ENCODE measurements at regions not wholly inside any gene's neighbourhood (a gene's known extent, or its start where the extent isn't known, plus 50 kb on each side); places are given as distances from the start of the nearest gene placed in this dataset.

GRCh38 chr6:22349051-22349450 is 52.2 kb upstream of the PRL start:
- H3K9me3 Mint-ChIP-seq (ENCODE audit: unreplicated experiment): no peaks in the 10 kb centered on the region
- DNase-seq (ENCODE audit: low spot score): no peak
- no peak for TF ChIP-seq CTCF (IDR thresholded peaks at IDR 0.05; ENCODE audit: unreplicated experiment)
- H3K27ac Mint-ChIP-seq (ENCODE audit: unreplicated experiment): no peak overlapping the region
- no peaks in the 10 kb centered on the region for H3K36me3 Mint-ChIP-seq (ENCODE audit: low read depth, unreplicated experiment)
- H3K27me3 Mint-ChIP-seq (ENCODE audit: unreplicated experiment): no peaks in the 10 kb centered on the region
- H3K4me3 Mint-ChIP-seq (ENCODE audit: unreplicated experiment): no peak overlapping the region
- H3K4me1 Mint-ChIP-seq (ENCODE audit: unreplicated experiment): peaks cover 2% of the 10 kb centered on the region

- DNase-seq (ENCODE audit: low spot score): no peak
- no peak for TF ChIP-seq CTCF (IDR thresholded peaks at IDR 0.05; ENCODE audit: unreplicated experiment)
- Mint-ChIP-seq H3K4me3 (ENCODE audit: unreplicated experiment) (no peak overlapping the region), H3K9me3 (ENCODE audit: unreplicated experiment) (no peaks in the 10 kb centered on the region), H3K27me3 (ENCODE audit: unreplicated experiment) (no peaks in the 10 kb centered on the region), H3K36me3 (ENCODE audit: low read depth, unreplicated experiment) (no peaks in the 10 kb centered on the region), H3K4me1 (ENCODE audit: unreplicated experiment) (peaks cover 2% of the 10 kb centered on the region), H3K27ac (ENCODE audit: unreplicated experiment) (no peak overlapping the region)
These were observed 52.7 kb upstream of the PRL start for GRCh38 chr6:22349528-22349927.

DNA sequence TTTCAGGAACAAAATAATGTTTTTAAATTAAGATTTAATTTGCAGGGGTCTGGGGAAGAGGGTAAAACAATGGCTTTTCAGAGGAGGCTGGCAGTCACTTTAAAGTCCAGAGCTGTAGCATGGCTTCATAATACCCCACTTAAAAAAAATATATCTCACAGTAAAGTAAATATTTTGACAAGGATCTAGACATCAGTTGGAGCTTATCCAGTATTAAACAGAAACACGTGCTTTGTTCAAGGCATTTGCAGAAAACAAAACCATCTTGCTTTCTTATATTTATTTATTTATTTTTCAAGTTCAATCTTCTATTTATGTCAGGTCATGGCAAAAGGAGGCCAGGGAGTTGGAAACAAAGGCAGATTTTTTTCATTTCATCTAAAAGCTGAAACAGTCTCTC is 53.3 kb upstream of the PRL start:
- peaks cover 2% of the 10 kb centered on the region for H3K27me3 Mint-ChIP-seq (ENCODE audit: unreplicated experiment)
- no peaks in the 10 kb centered on the region for H3K36me3 Mint-ChIP-seq (ENCODE audit: low read depth, unreplicated experiment)
- H3K4me3 Mint-ChIP-seq (ENCODE audit: unreplicated experiment): no peak overlapping the region
- peaks cover 2% of the 10 kb centered on the region for H3K4me1 Mint-ChIP-seq (ENCODE audit: unreplicated experiment)
- no peaks in the 10 kb centered on the region for H3K9me3 Mint-ChIP-seq (ENCODE audit: unreplicated experiment)
- no peak for TF ChIP-seq CTCF (IDR thresholded peaks at IDR 0.05; ENCODE audit: unreplicated experiment)
- no peak overlapping the region for H3K27ac Mint-ChIP-seq (ENCODE audit: unreplicated experiment)
- DNase-seq (ENCODE audit: low spot score): no peak

DNA sequence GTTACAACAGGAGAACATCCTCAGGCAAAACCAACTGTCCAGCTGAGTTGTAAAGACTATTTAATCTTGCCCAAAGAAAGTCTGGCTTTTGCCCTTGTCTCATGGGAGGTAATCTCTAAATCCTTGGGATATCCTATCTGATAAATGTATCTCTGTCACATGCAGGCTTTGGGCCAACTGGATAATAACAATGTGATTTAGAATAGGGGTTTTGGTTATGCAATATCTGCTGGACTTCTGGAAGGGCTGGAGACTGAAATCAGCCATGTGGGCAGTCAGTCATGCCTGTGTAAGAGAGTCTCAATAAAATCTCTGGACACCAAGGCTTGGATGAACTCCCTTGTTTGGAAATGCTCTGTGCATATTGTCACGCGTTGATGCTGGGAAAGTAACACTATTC is 56.3 kb upstream of the PRL start:
- Mint-ChIP-seq H3K27ac (ENCODE audit: unreplicated experiment) (no peak overlapping the region), H3K4me3 (ENCODE audit: unreplicated experiment) (no peak overlapping the region), H3K36me3 (ENCODE audit: low read depth, unreplicated experiment) (no peaks in the 10 kb centered on the region), H3K9me3 (ENCODE audit: unreplicated experiment) (no peaks in the 10 kb centered on the region), H3K27me3 (ENCODE audit: unreplicated experiment) (peaks cover 3% of the 10 kb centered on the region), H3K4me1 (ENCODE audit: unreplicated experiment) (peaks cover 2% of the 10 kb centered on the region)
- DNase-seq (ENCODE audit: low spot score): no peak
- no peak for TF ChIP-seq CTCF (IDR thresholded peaks at IDR 0.05; ENCODE audit: unreplicated experiment)

- Mint-ChIP-seq H3K36me3 (ENCODE audit: low read depth, unreplicated experiment) (no peaks in the 10 kb centered on the region), H3K27ac (ENCODE audit: unreplicated experiment) (no peak overlapping the region), H3K27me3 (ENCODE audit: unreplicated experiment) (peaks cover 3% of the 10 kb centered on the region), H3K9me3 (ENCODE audit: unreplicated experiment) (no peaks in the 10 kb centered on the region), H3K4me1 (ENCODE audit: unreplicated experiment) (no peaks in the 10 kb centered on the region), H3K4me3 (ENCODE audit: unreplicated experiment) (no peak overlapping the region)
- DNase-seq (ENCODE audit: low spot score): no peak
- no peak for TF ChIP-seq CTCF (IDR thresholded peaks at IDR 0.05; ENCODE audit: unreplicated experiment)
These were observed 59.6 kb upstream of the PRL start for GRCh38 chr6:22356362-22356940.

Measured in endothelial cell (in vitro differentiated cells).